Fibroblast of lung (primary cell): ENCODE measurements at regions not wholly inside any gene's neighbourhood (a gene's known extent, or its start where the extent isn't known, plus 50 kb on each side); places are given as distances from the start of the nearest gene placed in this dataset.

Experiments
- EZH2 ChIP-seq: IDR thresholded peaks from 2 replicates; pipeline ENCODE4 v1.5.1; 2012; ENCODE audit warnings: low read length, control low read depth, mild to moderate bottlenecking; ENCODE audit errors: missing control alignments
- TF ChIP-seq, protein P1 (sequence below), 2 donors: IDR thresholded peaks in 1 of 2; conservative IDR thresholded peaks in 1 of 2; 1 replicate in 1 of 2; 2 replicates in 1 of 2; pipeline ENCODE4 v1.5.1; 2011 to 2012; ENCODE audit warnings: low read length in 2 of 2, control low read depth in 1 of 2, inconsistent platforms in 1 of 2, low read depth in 1 of 2, mild to moderate bottlenecking in 1 of 2

GRCh38 chr6:144564202-144564601, 279.1 kb downstream of the UTRN start:
- TF ChIP-seq, protein P1, sequence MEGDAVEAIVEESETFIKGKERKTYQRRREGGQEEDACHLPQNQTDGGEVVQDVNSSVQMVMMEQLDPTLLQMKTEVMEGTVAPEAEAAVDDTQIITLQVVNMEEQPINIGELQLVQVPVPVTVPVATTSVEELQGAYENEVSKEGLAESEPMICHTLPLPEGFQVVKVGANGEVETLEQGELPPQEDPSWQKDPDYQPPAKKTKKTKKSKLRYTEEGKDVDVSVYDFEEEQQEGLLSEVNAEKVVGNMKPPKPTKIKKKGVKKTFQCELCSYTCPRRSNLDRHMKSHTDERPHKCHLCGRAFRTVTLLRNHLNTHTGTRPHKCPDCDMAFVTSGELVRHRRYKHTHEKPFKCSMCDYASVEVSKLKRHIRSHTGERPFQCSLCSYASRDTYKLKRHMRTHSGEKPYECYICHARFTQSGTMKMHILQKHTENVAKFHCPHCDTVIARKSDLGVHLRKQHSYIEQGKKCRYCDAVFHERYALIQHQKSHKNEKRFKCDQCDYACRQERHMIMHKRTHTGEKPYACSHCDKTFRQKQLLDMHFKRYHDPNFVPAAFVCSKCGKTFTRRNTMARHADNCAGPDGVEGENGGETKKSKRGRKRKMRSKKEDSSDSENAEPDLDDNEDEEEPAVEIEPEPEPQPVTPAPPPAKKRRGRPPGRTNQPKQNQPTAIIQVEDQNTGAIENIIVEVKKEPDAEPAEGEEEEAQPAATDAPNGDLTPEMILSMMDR (conservative IDR thresholded peaks at IDR 0.05 in 1 of 2, IDR thresholded peaks at IDR 0.05 in 1 of 2; ENCODE audit: low read depth in 1 of 2, low read length in 2 of 2), result no peak
- no peak for TF ChIP-seq EZH2
